Loucy (cell line): ENCODE measurements at regions not wholly inside any gene's neighbourhood (a gene's known extent, or its start where the extent isn't known, plus 50 kb on each side); places are given as distances from the start of the nearest gene placed in this dataset.

Experiments
- H2AFZ ChIP-seq: fragments of 200-600 bp; sonication (generic); 2 replicates; pipeline ENCODE4 v1.6.0; 2016; ENCODE audit warnings: antibody characterized with exemption, mild to moderate bottlenecking, low read length, moderate library complexity
- H3F3A ChIP-seq: fragments of 200-600 bp; 2 replicates; pipeline ENCODE4 v1.6.0; 2016; ENCODE audit warnings: antibody characterized with exemption, low read depth, mild to moderate bottlenecking
- H3K27me3 ChIP-seq: fragments of 200-600 bp; sonication (generic); 2 replicates; pipeline ENCODE4 v1.6.1; 2014; ENCODE audit warnings: low read length, mild to moderate bottlenecking; ENCODE audit not compliant: insufficient read depth, poor library complexity, severe bottlenecking
- H3K36me3 ChIP-seq: fragments of 200-600 bp; sonication (generic); 2 replicates; pipeline ENCODE4 v1.6.1; 2016; ENCODE audit warnings: low read length; ENCODE audit not compliant: insufficient read depth
- H3K4me1 ChIP-seq: fragments of 200-600 bp; sonication (generic); 2 replicates; pipeline ENCODE4 v1.5.1; 2014; ENCODE audit warnings: low read length, mild to moderate bottlenecking; ENCODE audit not compliant: insufficient read depth, poor library complexity, severe bottlenecking
- H3K4me2 ChIP-seq: fragments of 200-600 bp; sonication (generic); 2 replicates; pipeline ENCODE4 v1.6.0; 2014; ENCODE audit warnings: antibody characterized with exemption, low read length, low read depth, mild to moderate bottlenecking; ENCODE audit not compliant: poor library complexity, severe bottlenecking
- H3K4me3 ChIP-seq: fragments of 200-600 bp; sonication (generic); 2 replicates; pipeline ENCODE4 v1.5.1; 2014; ENCODE audit warnings: low read length, mild to moderate bottlenecking, mixed read lengths; ENCODE audit not compliant: poor library complexity, severe bottlenecking
- H3K79me2 ChIP-seq: fragments of 200-600 bp; sonication (generic); 2 replicates; pipeline ENCODE4 v1.6.1; 2014; ENCODE audit warnings: low read length; ENCODE audit not compliant: insufficient read depth
- H3K9ac ChIP-seq: fragments of 200-600 bp; sonication (generic); 2 replicates; pipeline ENCODE4 v1.6.0; 2014; ENCODE audit warnings: mild to moderate bottlenecking, low read depth, low read length, moderate library complexity; ENCODE audit not compliant: poor library complexity, severe bottlenecking
- H3K9me2 ChIP-seq: fragments of 200-600 bp; sonication (generic); replicated peaks from 2 replicates; pipeline ENCODE4 v1.6.1; 2016; ENCODE audit warnings: low read depth, low read length, mixed read lengths
- H3K9me3 ChIP-seq: fragments of 200-600 bp; sonication (generic); 2 replicates; pipeline ENCODE4 v1.6.1; 2014; ENCODE audit warnings: mild to moderate bottlenecking, antibody characterized with exemption, low read length, low read depth; ENCODE audit not compliant: insufficient read depth
- H4K20me1 ChIP-seq: fragments of 200-600 bp; sonication (generic); 2 replicates; pipeline ENCODE4 v1.6.0; 2014; ENCODE audit warnings: antibody characterized with exemption, low read length, mild to moderate bottlenecking; ENCODE audit not compliant: insufficient read depth, poor library complexity, severe bottlenecking
- EZH2phosphoT487 ChIP-seq: fragments of 200-600 bp; IDR thresholded peaks from 2 replicates; pipeline ENCODE4 v1.6.1; 2018; ENCODE audit warnings: antibody characterized with exemption, mild to moderate bottlenecking, moderate library complexity, borderline replicate concordance
- TF ChIP-seq, protein P1 (sequence below): fragments of 200-600 bp; sonication (generic); conservative IDR thresholded peaks from 2 replicates; pipeline ENCODE4 v1.5.1; 2014; ENCODE audit warnings: mild to moderate bottlenecking, antibody characterized with exemption, low read length

DNA sequence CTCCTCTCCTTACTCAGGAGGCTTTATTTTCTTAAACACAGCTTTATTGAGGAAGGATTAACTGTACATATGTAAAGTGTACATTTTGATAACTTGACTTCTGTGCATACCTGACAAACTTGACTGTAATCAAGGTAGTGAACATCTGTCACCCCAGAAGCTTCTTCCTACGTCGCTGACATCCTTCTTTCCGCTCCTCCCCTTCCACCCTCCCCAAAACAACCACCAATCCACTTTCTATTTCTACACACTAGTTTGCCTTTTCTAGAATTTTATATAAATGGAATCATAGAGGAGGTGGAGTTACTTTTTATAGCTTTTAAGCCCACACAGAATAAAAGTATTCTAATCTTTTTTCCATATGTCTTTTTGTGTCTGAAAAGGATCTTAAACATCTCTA is 225.2 kb upstream of the RBFOX1 start:
- TF ChIP-seq, protein P1, sequence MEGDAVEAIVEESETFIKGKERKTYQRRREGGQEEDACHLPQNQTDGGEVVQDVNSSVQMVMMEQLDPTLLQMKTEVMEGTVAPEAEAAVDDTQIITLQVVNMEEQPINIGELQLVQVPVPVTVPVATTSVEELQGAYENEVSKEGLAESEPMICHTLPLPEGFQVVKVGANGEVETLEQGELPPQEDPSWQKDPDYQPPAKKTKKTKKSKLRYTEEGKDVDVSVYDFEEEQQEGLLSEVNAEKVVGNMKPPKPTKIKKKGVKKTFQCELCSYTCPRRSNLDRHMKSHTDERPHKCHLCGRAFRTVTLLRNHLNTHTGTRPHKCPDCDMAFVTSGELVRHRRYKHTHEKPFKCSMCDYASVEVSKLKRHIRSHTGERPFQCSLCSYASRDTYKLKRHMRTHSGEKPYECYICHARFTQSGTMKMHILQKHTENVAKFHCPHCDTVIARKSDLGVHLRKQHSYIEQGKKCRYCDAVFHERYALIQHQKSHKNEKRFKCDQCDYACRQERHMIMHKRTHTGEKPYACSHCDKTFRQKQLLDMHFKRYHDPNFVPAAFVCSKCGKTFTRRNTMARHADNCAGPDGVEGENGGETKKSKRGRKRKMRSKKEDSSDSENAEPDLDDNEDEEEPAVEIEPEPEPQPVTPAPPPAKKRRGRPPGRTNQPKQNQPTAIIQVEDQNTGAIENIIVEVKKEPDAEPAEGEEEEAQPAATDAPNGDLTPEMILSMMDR: no peak
- no peak for TF ChIP-seq EZH2phosphoT487
- H3K79me2 ChIP-seq: no peaks in the 10 kb centered on the region
- H3K27me3 ChIP-seq: no peaks in the 10 kb centered on the region
- H4K20me1 ChIP-seq: no peaks in the 10 kb centered on the region
- H2AFZ ChIP-seq: no peak overlapping the region
- H3K9me2 ChIP-seq: no peaks in the 10 kb centered on the region
- H3K36me3 ChIP-seq: no peaks in the 10 kb centered on the region
- H3K4me3 ChIP-seq: no peak overlapping the region
- no peaks in the 10 kb centered on the region for H3K9me3 ChIP-seq
- H3K4me1 ChIP-seq: no peaks in the 10 kb centered on the region
- no peaks in the 10 kb centered on the region for H3F3A ChIP-seq
- no peak overlapping the region for H3K9ac ChIP-seq
- H3K4me2 ChIP-seq: no peak overlapping the region

DNA sequence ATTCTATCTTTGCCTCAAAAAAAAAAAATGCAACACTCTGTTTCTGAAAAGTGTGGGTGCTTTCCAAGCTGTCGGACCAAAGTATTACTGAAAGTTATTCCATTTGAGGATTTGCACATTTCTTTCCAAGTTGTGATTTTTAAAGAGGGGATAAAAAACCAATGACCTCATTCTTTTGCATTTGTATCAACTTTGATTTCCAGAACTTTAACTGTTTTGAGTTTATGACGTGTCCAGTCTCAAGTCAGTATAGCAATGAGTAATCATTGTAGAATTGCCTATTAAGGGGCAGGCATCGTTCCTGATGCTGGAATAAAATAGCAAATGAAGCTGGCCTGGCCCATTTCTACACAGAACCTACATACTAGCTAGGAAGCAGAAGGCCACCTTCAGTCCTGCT is 229.6 kb upstream of the RBFOX1 start:
- H2AFZ ChIP-seq: no peak overlapping the region
- no peaks in the 10 kb centered on the region for H3K9me2 ChIP-seq
- H3K79me2 ChIP-seq: no peaks in the 10 kb centered on the region
- H3K9me3 ChIP-seq: no peaks in the 10 kb centered on the region
- TF ChIP-seq, protein P1: no peak
- no peak for TF ChIP-seq EZH2phosphoT487
- H3K27me3 ChIP-seq: no peaks in the 10 kb centered on the region
- no peaks in the 10 kb centered on the region for H4K20me1 ChIP-seq
- no peaks in the 10 kb centered on the region for H3K36me3 ChIP-seq
- H3K4me1 ChIP-seq: no peaks in the 10 kb centered on the region
- H3K4me3 ChIP-seq: no peak overlapping the region
- no peak overlapping the region for H3K4me2 ChIP-seq
- no peak overlapping the region for H3K9ac ChIP-seq
- no peaks in the 10 kb centered on the region for H3F3A ChIP-seq

DNA sequence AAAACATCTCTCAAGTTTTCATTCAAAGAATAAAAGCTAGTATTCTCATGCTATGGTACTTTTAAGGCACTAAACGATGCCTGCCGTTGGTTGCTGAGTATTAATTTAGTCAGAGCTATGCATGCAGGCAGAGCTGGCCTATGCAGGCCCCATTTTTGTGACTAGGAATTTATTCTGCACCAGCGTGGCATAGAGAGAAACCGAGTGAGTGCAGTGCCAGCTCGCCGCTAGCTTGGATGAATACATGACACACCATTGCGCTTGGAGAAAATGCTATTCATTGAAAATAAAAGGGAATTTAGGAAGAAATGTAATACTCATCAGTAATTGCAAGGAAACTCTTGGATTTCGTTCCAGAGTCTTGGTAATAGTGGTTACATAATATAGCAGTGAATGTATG is 231.6 kb upstream of the RBFOX1 start:
- Histone ChIP-seq H3K27me3 (no peaks in the 10 kb centered on the region), H3K4me2 (no peak overlapping the region), H3K4me3 (no peak overlapping the region), H3K4me1 (no peaks in the 10 kb centered on the region), H3K79me2 (no peaks in the 10 kb centered on the region), H3K36me3 (no peaks in the 10 kb centered on the region), H3K9me2 (no peaks in the 10 kb centered on the region), H2AFZ (no peak overlapping the region), H3F3A (no peaks in the 10 kb centered on the region), H3K9ac (no peak overlapping the region), H3K9me3 (no peaks in the 10 kb centered on the region), H4K20me1 (no peaks in the 10 kb centered on the region)
- TF ChIP-seq, protein P1: no peak
- TF ChIP-seq EZH2phosphoT487: no peak
